Stimulated activated CD4-positive, alpha-beta T cell treated with anti-CD3 and anti-CD28 coated beads, Interleukin-12 subunit alpha, Interleukin-12 subunit beta, amount 100 ng/mL, for 24 hours (primary cell): ENCODE measurements at regions not wholly inside any gene's neighbourhood (a gene's known extent, or its start where the extent isn't known, plus 50 kb on each side); places are given as distances from the start of the nearest gene placed in this dataset.

Source experiments
- DNase-seq, 2 experiments: peaks; one replicate each; pipeline ENCODE4 v3.0.0-alpha.2; 2020; ENCODE audit warnings: low read depth in 2 of 2

DNA sequence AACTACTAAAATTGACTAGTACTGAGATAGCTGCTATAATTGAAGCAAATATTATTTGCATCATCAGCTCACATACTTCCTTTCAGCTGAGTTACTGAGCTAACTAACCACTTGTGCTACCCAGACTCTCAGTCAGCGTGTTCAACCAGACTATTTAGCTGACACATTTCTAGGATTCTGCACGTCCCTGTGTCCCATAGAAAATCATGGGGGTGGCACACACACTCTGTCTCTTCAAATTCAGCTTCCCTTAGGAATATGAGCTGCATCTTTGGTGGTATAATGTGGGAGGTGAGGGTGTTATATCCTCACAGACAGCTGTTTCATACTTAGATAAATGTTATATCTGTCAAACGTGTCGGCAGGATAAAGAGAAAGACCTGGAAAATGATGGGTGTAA lies 424.0 kb downstream of the CDH2 start:
- no peak for DNase-seq

DNA sequence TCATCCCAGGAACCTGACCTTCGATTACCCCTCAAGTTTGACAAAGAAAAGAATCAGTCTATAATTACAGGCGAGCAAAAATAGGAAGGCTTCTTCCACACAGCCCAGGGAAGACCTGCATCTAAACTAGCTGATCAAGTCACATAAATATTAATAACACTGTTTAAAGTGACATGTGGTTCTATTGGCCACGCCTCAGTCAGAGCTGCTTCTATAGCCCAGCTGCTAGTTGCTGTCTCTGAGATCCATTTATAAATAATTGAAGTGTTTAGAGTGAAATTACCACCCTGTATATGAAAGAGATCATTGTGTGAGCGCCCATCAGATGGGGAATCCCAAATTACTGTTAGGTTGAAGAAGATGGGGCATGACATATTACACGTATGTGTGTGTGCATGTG lies 426.0 kb downstream of the CDH2 start:
- DNase-seq: no peak

DNA sequence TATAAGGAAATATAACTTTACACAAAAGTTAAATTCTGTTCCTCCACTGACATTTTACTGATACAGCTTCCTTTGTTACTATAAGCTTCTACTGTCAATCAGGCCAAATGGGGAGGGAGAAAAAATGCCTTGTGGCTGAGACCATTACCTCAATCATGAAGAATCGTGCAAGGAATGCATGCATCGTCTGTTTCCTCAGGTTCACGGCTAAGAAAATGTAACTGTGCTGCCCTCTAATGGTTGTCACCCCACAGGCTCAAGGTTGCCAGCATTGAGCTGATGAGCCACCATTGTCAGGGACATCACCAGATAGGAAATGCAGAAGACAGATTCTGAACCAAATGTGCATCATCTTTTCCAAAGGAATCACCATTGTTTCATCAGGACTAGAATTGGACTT lies 426.9 kb downstream of the CDH2 start:
- DNase-seq: no peak

DNA sequence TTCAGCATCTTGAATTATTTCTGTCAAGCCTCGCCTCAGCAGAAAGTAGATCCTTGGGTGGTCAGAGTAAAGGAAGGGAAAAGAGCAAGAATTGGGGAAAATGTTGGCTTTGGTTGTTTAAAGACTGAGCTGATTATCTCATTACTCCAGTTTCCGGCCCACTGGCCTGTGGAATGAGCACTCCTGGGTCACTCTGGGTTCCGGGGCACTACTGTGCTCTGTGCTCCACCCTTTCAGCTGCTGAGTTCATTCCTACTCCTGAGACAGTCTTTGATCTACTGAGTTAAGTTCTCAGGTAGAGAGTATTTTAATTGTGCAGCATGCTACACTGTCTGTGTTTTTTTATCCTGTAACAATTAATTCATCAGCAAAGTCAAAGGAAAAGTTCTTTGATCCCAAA lies 427.7 kb downstream of the CDH2 start:
- DNase-seq: no peak

DNA sequence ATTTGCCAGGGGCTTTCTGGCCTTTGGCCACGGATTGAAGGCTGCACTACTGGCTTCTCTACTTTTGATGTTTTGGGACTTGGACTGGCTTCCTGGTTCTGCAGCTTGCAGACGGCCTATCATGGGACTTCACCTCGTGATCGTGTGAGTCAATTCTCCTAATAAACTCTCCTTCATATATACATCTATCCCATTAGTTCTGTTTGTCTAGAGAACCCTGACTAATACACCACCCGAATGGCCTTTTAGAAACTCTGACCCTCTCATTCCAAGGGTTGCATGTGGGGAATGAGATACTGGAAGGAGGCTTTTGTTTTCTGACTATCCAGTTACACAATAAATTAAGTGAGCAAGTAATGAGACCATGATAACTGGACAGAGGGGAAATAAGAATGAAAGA lies 430.7 kb downstream of the CDH2 start:
- no peak for DNase-seq

DNA sequence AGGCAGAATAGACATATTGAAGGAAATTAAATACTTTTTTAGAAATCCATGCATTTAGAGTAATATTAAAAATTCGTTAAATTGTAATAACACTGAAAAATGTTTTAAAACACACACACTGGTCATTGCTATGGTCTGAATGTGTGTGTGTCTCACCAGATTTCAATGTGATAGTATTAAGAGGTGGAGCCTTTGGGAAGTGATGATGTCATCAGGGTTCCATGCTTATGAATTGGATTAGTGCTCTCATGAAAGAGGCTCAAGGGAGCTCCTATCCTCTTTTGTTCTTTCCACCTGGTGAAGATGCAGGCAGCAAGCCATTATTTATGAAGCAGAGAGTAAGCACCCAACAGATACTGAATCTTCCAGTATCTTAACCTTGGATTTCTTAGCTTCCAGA lies 441.8 kb downstream of the CDH2 start:
- no peak for DNase-seq

DNA sequence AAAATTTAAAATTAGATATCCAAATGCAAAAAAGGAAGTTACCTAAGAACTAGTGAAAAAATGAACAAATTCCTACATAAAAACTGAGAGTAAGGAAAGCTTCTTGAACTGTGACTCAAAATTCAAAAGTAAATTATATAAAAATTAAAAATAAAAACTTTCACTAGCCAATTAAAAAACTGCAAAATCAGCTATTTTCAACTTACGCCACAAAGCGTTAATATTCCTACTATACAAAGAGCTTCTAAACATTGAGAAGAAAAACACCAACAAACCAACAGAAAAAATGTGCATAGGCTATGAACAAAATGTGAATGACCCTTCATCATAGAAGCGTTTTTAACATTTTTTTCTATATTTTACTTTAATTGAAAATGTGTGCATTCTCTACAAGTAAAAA lies 445.7 kb downstream of the CDH2 start:
- DNase-seq: no peak

DNA sequence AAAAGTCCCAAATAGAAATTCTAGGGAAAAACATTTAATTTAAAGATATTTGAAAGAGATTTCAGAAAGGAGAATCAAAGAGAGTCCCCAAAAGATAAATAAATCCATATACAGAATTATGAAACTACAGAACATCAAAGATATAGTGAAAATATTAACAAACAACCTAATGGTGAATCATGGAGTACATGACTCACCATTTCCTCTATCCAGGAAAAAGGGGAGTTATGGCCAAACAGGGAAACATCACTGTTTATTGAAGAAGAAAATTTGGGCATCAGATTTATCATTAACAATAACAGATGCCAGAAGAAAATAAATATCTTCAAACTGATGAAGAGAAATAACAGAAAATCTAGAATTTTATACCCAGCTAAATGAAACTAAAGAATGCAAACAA lies 448.3 kb downstream of the CDH2 start:
- no peak for DNase-seq

DNA sequence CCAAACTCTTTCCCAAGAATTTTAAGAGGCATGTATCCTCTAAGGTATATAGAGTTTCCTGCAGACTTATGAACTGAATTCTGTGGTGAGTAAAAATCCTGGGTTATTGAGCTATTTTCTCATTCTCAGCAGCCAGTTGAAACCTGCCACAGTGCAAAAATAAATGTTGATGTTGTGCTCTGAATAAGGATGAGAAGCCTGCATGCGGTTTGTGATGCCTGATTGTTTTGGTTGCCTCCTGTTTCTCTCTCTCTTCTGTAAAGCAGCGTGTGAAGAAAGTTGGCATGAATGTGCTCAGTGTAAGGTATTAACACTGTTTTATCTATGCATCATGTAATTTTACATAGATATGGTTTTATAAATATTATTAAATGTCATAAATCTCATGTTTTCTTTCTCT lies 452.6 kb downstream of the CDH2 start:
- DNase-seq: no peak

DNA sequence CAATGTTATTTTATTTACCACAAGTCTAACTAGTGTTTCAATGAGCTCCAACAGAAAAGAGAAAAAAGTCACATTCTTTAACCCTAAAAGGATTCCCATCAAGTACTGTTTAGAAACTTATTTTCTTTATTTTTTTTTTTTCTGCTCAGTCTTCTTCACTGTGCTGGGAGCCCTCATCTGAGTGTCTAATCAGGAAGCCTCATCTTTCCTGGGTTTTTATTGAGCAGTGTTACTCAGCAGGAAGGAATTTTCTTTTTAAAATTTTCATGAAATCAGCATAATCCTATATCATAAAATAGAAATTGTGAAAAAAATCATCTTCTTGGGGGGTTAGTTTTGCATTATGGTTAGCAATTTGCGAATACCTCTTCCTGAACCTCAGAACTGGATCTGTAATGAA lies 453.8 kb downstream of the CDH2 start:
- no peak for DNase-seq

DNA sequence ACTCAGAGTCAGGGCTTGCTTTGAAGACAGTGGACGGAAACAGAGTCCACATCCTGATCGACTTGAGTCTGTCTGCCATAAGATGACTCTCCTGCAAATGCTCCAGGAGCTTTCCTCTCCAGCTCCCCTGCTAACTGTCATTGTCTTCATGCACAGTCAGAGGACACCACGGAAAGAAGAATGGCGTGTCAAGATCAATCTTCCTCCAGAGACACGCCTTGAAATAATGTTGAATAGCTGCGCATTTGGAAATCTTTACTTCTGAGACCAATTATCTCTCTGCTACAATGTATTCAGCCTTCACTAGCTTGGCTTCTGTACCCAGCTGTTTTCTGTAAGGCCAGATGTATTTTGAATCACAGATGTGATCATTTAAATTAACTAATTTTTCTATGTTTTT lies 457.2 kb downstream of the CDH2 start:
- no peak for DNase-seq

DNA sequence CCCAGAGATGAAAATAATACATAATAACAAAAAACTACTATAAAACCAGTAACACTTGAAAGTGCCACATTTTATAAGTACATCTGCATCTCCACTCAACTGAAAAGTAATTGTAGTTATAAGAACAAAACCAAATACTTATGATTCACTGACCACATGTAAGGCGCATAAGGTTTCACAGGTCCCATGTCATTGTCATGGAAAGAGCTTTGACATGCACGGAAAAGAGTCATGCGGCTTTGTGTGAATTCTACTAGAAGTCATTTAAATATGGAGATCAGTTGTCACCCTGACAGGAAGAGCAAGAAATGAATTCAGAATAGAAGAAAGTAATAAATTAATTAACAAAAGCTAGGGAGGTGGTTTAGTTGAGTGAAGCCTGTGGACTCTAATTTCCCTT lies 459.1 kb downstream of the CDH2 start:
- DNase-seq: no peak

DNA sequence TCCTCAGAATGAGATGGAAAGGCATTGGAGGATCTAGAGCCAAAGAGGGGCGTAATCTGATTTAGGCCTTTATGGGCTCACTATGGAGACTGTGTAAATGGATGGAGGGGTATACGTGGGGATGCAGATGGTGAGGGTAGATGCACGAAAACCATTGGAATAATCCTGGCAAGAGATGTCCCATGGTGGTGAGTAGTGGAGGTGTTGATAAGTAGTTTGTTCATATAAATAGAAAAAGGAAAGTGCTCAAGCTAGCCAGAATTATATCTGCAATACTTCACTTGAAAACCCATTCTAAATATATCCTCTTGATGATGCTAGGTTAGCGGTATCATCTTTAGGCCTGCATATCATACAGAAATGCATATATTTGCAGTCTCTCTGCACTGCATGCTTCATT lies 459.7 kb downstream of the CDH2 start:
- no peak for DNase-seq

DNA sequence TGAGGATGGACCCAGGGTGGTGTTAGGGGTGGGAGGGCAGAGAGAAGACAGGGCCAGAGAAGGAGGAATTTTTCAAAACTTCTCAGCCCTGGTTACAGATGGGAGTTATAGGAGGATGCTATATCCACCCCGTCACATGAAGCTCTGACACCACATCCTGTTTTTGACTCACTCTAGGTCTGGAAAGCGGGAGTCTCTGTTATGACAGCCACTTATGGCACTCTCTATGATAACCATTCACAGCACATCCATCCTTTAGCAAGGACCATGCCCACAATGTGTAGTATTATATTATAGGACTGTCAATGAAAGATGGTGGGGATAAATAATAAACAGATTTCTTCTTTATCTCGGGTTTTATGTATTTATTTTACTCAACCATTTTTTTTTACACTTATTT lies 461.2 kb downstream of the CDH2 start:
- no peak for DNase-seq

DNA sequence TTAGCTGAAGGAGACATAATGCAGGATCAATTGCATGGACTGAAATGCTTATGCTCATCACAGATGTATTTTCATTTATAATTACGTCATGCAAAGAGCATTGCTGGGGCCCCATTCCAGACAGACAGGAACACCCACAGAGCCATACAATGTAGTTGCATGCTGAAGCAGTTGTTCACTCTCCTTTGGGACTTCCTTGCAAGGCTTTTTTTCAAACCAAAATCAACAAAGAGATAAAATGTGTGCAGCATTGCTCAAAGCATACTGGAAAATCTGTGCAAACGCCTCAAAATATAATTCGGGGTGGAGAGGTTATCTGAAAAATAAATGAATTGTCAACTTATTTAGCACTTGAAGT lies 463.2 kb downstream of the CDH2 start:
- no peak for DNase-seq

DNA sequence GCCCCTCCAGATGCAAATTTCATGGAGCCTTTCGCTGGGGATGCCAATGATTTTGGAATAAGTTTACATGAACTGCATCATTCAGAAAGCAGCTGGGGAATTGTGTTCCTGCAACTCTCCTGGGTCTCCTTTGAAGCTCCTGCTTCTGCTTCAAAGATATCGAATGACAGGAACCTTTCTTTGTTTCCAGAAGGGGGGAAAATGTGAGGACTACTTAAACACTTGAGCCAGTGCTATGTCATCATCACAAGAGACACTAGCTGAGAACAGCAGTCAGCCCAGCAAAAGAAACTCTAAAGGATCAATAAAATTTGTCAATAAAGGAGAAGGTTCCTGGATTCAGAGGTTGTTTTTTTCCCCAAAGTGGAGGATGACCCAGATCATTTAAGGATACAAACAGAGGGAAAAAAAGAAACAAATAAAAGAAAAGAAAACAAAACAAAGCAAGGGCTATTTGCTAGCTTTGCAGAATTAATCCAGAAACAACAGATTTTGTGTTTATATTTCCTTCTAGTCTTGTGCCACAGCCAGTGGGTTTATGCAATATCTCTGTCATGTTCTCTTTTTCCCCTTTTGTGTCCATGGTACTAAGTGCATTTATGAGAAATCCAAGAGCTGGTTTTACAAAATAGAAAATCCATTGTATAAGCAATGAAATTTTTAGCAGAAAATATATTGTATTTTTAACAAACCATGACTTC lies 463.7 kb downstream of the CDH2 start:
- DNase-seq: no peak

DNA sequence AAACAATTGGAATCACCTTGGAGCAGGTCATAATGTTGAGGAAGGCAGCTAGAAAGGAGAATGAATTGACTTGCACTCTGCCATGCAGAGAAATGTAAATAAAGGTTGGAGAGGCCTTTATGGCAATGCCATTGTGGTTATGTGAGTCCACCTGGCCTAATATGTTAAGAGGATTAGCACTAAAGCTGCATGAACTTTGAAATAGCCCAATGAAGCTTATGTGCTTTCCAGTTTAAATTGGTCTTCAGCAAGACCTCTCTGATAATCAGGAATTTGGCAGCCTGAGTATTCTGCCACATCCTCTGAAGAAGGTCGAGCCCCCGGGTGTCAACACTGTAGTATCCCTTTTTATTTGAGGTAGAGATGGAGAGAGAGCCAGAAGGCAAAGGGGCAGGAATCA lies 464.9 kb downstream of the CDH2 start:
- no peak for DNase-seq

DNA sequence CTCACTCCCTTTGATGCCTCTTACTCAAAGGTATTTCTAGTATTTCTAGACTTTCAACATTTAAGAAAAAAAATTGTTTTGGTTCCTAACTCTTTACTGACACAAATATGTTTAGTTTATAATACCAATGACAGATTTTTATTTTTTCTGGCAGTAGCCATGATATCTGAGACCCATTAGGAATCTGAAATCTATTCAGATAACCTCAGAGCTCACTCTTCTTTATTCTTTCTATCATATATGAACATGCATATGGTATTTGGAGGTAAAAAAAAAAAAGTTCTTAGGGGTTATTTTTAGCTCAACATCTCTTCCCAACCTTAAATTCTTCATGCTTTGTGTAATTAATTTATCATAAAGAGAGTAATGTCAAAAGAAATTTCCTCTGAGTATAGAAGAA lies 465.5 kb downstream of the CDH2 start:
- DNase-seq: no peak

DNA sequence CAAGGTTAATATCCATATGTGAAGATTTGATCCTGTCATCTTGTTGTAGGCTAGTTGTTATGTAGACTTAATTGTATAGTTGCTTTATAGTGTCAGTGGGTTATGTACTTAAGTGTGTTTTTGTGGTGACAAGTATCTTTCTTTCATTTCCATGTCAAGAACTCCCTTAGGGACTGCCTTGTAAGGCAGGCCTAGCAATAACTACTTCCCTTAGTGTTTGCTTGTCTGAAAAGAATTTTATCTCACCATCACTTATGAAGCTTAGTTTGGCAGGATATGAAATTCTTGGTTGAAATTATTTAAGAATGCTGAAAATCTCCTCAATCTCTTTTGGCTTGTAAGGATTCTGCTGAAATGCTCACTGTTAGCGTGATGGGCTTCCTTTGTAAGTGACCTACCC lies 467.6 kb downstream of the CDH2 start:
- no peak for DNase-seq

DNA sequence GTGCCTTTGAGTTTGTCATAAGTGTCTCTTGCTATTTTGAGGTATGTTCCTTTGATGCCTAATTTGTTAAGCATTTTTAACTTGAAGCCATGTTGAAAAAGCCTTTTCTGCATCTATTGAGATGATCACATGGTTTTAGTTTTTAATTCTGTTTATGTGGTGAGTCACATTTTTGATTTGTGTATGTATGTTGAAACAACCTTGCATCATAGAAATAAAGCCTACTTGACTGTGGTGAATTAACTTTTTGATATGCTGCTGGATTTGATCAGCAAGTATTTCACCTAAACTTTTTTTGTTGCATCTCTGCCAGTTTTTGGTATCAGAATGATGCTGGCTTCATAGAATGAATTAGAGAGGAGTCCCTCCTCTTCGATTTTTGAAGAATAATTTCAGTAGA lies 469.7 kb downstream of the CDH2 start:
- no peak for DNase-seq

DNA sequence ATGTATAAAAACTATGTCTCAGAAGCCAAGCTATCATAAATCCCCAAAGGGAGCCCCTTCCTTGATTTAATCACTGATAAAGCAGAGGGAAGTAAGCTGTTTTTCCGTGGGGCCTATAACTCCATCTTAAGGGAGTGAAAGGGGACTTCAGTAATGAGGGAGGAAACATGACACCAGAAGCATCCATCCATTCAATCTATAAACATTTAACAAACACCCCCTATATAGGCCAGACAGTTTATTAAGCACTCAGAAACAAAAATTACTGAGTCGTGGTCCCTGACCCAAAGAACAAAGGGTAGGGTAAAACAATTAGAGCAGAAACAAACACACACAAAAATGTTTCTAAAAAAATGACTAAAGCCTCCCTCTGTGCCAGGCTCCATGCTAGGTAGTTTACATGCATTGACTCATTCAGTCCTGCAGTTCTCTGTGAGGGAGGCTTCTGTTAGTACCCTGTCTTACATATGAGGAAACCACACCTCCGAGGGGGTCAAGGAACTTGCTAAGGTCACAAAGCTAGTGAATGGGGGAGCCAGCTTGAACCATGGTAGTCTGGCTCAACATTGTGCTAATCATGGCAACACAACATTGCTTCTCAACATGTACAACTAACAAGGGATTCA lies 472.1 kb downstream of the CDH2 start:
- DNase-seq: no peak

DNA sequence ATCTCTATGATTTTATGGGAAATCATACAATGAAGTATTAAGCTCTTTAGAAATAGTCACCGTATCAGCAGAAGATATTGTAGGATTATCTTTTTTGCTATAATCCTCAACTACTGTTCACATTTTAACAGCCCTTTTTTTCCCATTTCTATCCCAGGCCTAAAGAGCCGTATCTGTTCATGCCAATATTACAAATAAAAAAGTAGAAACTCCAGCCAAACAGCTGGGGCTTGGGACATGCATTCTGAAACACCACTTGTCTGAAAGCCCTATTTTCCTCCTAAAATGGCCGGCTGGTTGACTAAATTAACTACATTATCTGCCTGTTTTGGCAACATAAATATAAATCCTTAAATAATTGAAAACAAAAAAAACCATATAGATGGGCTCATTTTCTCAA lies 477.8 kb downstream of the CDH2 start:
- no peak for DNase-seq

DNA sequence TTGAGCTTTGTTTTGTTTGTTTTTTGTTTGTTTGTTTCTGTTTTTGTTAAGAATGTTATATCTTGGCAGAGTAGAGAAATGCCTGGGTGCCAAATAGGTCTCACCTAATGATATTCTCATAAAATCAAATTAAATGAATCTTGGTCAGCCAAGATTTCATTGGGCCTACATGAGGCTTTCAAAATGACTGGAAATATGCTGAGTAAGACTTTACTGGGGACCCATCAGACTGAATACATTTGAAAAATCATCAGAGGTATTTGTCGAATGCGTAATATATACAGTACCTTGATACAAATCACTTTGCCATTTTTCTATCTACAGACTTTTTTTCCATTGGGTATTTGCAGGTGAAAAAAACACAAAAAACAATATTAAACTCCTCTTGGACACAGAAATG lies 480.8 kb downstream of the CDH2 start:
- no peak for DNase-seq

DNA sequence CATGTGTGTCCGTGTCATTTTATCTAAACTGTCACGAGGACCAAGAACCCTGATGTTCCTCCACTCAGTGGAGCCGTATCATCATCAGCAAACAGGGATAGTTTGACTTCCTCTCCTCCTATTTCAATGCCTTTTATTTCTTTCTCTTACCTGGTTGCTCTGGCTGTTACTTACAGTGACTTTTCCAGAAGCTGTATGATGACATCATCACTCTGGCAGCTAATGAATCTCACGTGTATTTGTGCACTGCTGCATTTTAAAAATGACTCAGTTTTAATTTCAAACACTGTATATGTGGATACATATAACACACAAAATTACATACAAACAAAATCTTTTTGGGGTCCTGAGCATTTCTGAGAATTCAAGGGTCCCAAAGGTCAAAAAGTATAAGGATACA lies 481.4 kb downstream of the CDH2 start:
- DNase-seq: no peak
